Glutamatergic neuron (in vitro differentiated cells): ENCODE measurements at regions not wholly inside any gene's neighbourhood (a gene's known extent, or its start where the extent isn't known, plus 50 kb on each side); places are given as distances from the start of the nearest gene placed in this dataset.

ENCODE experiments used
- DNase-seq: peaks from one replicate; pipeline ENCODE4 v3.0.0; 2022
- H3K27ac Mint-ChIP-seq: one replicate; pipeline ENCODE4 v1.8.0; 2020; ENCODE audit warnings: mild to moderate bottlenecking, mixed read lengths, inconsistent platforms; ENCODE audit not compliant: unreplicated experiment
- H3K27me3 Mint-ChIP-seq: one replicate; pipeline ENCODE4 v1.8.0; 2020; ENCODE audit warnings: mild to moderate bottlenecking, moderate library complexity, mixed read lengths, inconsistent platforms; ENCODE audit not compliant: unreplicated experiment
- H3K36me3 Mint-ChIP-seq: one replicate; pipeline ENCODE4 v1.8.0; 2020; ENCODE audit warnings: mild to moderate bottlenecking, mixed read lengths, inconsistent platforms; ENCODE audit not compliant: unreplicated experiment
- H3K4me1 Mint-ChIP-seq: one replicate; pipeline ENCODE4 v1.8.0; 2020; ENCODE audit warnings: mild to moderate bottlenecking, low read depth, mixed read lengths, inconsistent platforms; ENCODE audit not compliant: unreplicated experiment
- H3K4me3 Mint-ChIP-seq: one replicate; pipeline ENCODE4 v1.8.0; 2020; ENCODE audit warnings: mild to moderate bottlenecking, mixed read lengths, inconsistent platforms; ENCODE audit not compliant: unreplicated experiment
- H3K9me3 Mint-ChIP-seq: one replicate; pipeline ENCODE4 v1.8.0; 2020; ENCODE audit warnings: mild to moderate bottlenecking, moderate library complexity, mixed read lengths, inconsistent platforms; ENCODE audit not compliant: unreplicated experiment
- TF ChIP-seq, protein P1 (sequence below): fragments of 200-600 bp; sonication (generic); IDR thresholded peaks from one replicate; pipeline ENCODE4 v1.5.0; 2021; ENCODE audit not compliant: partially characterized antibody, unreplicated experiment

DNA sequence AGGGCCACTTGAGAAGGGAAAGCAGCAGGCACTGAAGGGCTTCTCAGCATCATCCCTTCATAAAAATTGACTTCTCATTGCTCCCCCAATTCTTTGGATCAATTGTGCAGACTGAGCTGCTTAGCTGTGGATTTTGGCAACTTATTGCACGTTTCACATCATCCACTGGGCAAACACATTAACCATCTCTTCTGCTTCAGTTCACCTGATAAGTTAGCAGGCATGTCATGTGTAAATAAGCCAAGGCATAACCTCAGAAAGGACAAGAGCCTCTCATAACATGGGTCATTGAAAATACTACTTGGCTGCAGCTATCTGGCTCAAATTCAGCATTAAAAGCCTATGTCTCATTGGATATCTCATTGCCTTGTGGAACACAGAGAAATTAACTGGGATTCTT is 366.5 kb downstream of the LRRC3B start:
- no peaks in the 10 kb centered on the region for H3K9me3 Mint-ChIP-seq
- TF ChIP-seq, protein P1, sequence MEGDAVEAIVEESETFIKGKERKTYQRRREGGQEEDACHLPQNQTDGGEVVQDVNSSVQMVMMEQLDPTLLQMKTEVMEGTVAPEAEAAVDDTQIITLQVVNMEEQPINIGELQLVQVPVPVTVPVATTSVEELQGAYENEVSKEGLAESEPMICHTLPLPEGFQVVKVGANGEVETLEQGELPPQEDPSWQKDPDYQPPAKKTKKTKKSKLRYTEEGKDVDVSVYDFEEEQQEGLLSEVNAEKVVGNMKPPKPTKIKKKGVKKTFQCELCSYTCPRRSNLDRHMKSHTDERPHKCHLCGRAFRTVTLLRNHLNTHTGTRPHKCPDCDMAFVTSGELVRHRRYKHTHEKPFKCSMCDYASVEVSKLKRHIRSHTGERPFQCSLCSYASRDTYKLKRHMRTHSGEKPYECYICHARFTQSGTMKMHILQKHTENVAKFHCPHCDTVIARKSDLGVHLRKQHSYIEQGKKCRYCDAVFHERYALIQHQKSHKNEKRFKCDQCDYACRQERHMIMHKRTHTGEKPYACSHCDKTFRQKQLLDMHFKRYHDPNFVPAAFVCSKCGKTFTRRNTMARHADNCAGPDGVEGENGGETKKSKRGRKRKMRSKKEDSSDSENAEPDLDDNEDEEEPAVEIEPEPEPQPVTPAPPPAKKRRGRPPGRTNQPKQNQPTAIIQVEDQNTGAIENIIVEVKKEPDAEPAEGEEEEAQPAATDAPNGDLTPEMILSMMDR = no peak
- no peaks in the 10 kb centered on the region for H3K27me3 Mint-ChIP-seq
- no peaks in the 10 kb centered on the region for H3K36me3 Mint-ChIP-seq
- H3K27ac Mint-ChIP-seq = no peak overlapping the region
- H3K4me1 Mint-ChIP-seq = no peaks in the 10 kb centered on the region
- H3K4me3 Mint-ChIP-seq = no peak overlapping the region
- DNase-seq = no peak

DNA sequence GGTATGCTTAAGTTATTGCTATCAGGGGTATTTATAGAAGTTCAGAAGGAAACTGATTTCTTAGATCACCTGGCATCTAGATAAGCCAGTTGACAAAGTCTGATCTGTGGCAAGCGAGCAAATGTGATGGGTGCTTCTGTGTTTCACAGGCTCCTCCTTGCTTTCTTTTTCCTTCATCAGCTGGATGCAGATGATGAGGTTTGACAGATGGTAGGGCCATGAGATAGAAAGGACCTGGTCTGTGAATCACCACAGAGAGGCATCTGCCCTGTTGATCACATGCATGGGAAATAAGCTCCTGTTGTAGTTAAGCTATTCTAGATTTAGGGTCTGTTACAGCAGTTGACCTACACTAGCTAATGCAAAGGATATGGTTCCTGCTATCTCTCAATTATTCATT is 372.0 kb downstream of the NEK10 start:
- H3K27ac Mint-ChIP-seq = peak overlapping the region; percentile 25
- H3K4me1 Mint-ChIP-seq = peaks cover 10% of the 10 kb centered on the region
- no peak overlapping the region for H3K4me3 Mint-ChIP-seq
- H3K27me3 Mint-ChIP-seq = peaks cover 1% of the 10 kb centered on the region
- H3K9me3 Mint-ChIP-seq = peaks cover 1% of the 10 kb centered on the region
- H3K36me3 Mint-ChIP-seq = no peaks in the 10 kb centered on the region
- no peak for DNase-seq
- TF ChIP-seq, protein P1 = no peak

DNA sequence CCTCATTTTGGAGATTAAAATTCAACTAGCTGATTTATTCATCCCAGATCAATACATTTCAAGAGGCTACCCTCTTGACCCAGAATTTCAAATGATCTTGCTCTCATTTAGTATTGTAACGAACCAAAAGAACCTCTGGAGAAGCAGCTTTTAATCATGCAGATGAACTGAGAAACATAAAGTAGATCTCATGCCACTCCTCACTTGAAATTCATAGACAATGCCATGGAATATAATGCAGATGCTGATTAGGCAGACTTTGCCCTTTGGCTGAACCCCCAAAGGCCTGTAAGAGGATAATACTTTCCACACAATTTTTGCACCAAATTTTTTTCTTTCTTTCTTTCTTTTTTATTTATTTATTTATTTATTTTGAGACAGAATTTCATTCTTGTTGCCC is 358.3 kb downstream of the NEK10 start:
- Mint-ChIP-seq H3K4me3 (no peak overlapping the region), H3K36me3 (no peaks in the 10 kb centered on the region), H3K27me3 (no peaks in the 10 kb centered on the region), H3K4me1 (no peaks in the 10 kb centered on the region), H3K27ac (no peak overlapping the region), H3K9me3 (no peaks in the 10 kb centered on the region)
- no peak for DNase-seq
- TF ChIP-seq, protein P1 = no peak

DNA sequence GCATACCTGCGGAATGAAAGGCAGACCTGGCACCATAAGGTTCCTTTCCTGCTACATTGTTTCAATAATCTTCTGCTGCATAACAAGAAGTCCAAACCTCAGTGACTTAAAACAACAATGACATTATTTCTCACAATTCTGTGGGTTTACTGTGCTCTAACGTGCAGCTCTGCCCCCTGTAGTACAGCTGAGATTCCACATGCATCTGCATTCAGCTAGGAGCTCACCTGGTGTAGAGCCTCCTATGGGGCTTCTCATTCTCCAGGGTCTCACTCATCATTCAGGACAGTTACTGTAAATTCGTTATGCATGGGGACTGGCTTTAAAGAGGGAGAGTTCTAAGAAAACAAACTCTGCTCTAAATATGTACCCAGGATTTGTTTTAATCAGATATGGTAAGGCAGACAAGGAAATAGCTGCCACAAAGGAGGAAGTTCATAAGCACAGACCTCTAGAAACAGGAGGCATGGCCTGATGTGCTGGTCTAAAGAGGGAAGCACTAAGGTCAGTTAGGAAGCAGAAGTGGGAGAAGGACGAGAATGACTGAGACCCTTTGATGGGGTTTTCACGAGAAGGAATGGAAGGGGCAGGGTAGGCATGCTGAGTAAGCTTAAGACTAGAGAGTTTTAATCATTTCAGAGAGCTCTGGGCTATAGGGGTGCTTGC is 347.0 kb downstream of the NEK10 start:
- Mint-ChIP-seq H3K27me3 (no peaks in the 10 kb centered on the region), H3K4me1 (no peaks in the 10 kb centered on the region), H3K9me3 (no peaks in the 10 kb centered on the region), H3K27ac (no peak overlapping the region), H3K4me3 (no peak overlapping the region), H3K36me3 (no peaks in the 10 kb centered on the region)
- DNase-seq = no peak
- TF ChIP-seq, protein P1 = no peak

DNA sequence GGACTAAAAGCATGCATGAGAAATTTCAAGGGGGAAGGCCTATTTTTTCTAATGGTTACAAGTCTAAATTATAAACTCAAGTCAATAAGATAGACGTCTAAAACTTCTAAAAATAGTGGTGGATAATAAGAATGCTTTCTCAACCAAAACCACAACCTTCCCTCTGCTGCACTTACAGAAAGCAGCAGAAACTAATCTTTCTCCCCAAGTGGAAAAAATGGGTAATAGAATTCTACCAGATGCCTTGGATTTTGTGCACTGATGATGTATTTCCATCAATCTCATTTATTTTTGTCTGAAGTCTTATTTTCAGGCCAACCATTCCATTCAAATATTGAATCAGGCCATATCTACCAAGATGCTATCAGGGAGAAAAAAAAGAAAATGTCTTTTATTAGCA is 344.7 kb downstream of the NEK10 start:
- Mint-ChIP-seq H3K4me3 (no peak overlapping the region), H3K27me3 (peaks cover 1% of the 10 kb centered on the region), H3K27ac (no peak overlapping the region), H3K9me3 (no peaks in the 10 kb centered on the region), H3K4me1 (no peaks in the 10 kb centered on the region), H3K36me3 (no peaks in the 10 kb centered on the region)
- TF ChIP-seq, protein P1 = no peak
- no peak for DNase-seq
